ENCODE measurements at regions not wholly inside any gene's neighbourhood (a gene's known extent, or its start where the extent isn't known, plus 50 kb on each side); places are given as distances from the start of the nearest gene placed in this dataset.

DNA sequence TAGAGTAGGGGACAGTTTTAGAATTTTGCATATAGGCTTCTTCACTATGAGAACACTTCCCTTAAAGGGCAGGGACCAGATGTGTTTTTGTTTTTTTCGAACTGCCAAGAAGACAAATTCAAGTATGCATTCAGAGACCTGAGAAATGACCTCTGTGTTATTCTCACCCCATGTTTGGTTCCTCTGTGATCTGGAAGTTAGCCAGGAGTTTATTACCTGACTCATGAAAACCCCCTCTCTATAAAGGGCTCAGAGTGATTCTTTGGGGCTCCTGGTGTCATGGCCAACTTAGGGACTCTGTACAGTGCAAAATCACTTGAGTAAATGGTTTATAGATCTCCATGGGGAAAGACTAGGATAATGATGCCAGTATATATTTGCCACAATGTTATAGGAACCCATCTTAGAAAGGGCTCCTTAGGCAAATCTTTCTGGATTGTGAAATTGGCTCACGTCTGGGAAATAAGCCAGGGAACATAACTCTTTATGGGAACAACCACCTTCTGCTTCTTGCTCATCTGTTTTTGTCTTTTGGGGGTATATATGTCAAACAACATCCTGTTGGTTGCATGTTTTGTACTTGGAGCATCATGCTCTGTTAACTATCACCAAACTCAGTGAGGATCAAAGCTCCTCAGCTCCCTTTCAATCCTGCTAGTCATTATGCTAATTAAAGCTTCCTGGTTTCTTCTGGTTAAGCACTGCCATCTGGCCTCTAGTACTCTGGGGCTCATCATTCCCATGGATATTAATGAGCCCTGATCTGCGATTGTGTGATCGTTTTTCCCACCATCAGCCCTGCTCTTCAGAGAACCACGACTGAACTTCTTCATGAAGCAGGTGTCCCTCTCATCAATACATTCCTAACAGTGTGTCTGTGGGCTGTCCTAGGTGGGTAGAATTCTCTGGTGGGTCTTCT lies 173.4 kb upstream of the CDH12 start:
- H3K27ac Mint-ChIP-seq = no peak overlapping the region
- H3K27me3 Mint-ChIP-seq = no peaks in the 10 kb centered on the region
- H3K4me1 Mint-ChIP-seq = no peaks in the 10 kb centered on the region
- ATAC-seq (no peak), DNase-seq (no peak)
- H3K9me3 Mint-ChIP-seq = no peaks in the 10 kb centered on the region
- no peak overlapping the region for H3K4me3 Mint-ChIP-seq

- ATAC-seq (no peak), DNase-seq (no peak)
- Mint-ChIP-seq H3K27ac (no peak overlapping the region), H3K4me1 (no peaks in the 10 kb centered on the region), H3K9me3 (no peaks in the 10 kb centered on the region), H3K4me3 (no peak overlapping the region), H3K27me3 (no peaks in the 10 kb centered on the region)
Observed at GRCh38 chr5:23025629-23026233, 172.6 kb upstream of the CDH12 start.

GRCh38 chr5:23024470-23024869 lies 171.3 kb upstream of the CDH12 start:
- no peak overlapping the region for H3K27ac Mint-ChIP-seq
- no peak overlapping the region for H3K4me3 Mint-ChIP-seq
- H3K9me3 Mint-ChIP-seq = no peaks in the 10 kb centered on the region
- no peaks in the 10 kb centered on the region for H3K27me3 Mint-ChIP-seq
- DNase-seq (no peak), ATAC-seq (no peak)
- H3K4me1 Mint-ChIP-seq = no peaks in the 10 kb centered on the region

GRCh38 chr5:23014825-23015224 lies 161.7 kb upstream of the CDH12 start:
- Mint-ChIP-seq H3K27me3 (no peaks in the 10 kb centered on the region), H3K27ac (no peak overlapping the region), H3K9me3 (no peaks in the 10 kb centered on the region), H3K4me1 (no peaks in the 10 kb centered on the region), H3K4me3 (no peak overlapping the region)
- DNase-seq (no peak), ATAC-seq (no peak)

GRCh38 chr5:23014266-23014665 lies 161.1 kb upstream of the CDH12 start:
- Mint-ChIP-seq H3K9me3 (no peaks in the 10 kb centered on the region), H3K4me1 (no peaks in the 10 kb centered on the region), H3K4me3 (no peak overlapping the region), H3K27ac (no peak overlapping the region), H3K27me3 (no peaks in the 10 kb centered on the region)
- no peak for DNase-seq
- ATAC-seq = no peak

DNA sequence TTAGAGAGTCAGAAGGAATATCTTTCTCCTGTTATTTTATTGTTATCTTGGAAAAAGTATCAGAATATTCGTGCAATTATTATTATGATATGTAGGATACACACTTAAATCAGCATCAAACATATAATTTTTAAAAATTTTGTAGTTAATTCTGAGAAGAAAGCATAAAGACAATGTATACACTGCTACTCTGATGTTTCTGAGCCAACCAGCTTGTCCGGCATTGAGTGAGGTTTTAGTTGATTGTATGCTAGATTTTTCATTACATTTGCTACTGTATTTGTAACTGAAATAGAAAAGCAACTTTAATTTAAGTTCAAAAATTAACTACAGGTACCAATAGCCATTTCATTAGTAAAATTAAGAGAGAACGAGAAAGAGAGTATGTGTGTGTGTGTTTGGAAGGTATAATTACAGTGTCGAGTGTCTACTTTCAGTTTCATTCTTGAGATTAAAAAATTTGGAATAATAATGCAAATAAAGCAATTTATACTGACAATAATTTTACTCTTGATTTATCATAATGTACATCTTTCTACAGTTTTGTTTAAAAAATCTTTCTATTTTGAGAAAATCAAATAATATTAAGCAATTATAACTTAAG lies 160.4 kb upstream of the CDH12 start:
- ATAC-seq (no peak), DNase-seq (no peak)
- H3K4me1 Mint-ChIP-seq = no peaks in the 10 kb centered on the region
- H3K9me3 Mint-ChIP-seq = no peaks in the 10 kb centered on the region
- peak overlapping the region; percentile 75 to 79 for H3K4me3 Mint-ChIP-seq
- no peaks in the 10 kb centered on the region for H3K27me3 Mint-ChIP-seq
- H3K27ac Mint-ChIP-seq = no peak overlapping the region

DNA sequence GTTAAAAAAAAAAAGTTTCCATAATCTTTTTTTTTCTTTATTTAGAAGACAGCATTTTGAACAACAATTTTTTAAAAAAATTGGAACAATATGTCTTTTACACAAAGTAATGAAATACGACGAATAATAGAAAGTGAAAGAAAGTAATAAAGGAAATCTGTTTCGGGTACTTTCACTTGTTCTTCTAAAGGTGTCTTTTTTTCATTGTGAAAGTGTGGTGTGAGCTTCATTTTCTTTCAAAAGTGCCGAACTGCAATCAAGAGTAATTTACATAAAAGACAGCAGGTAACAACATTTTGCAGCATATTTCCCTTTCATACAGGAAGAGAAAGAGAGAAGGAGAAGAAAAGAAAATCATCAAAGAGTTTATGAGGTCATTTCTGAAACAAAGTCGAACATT lies 159.7 kb upstream of the CDH12 start:
- no peak overlapping the region for H3K27ac Mint-ChIP-seq
- H3K4me3 Mint-ChIP-seq = peak overlapping the region; percentile 64 to 65
- no peaks in the 10 kb centered on the region for H3K27me3 Mint-ChIP-seq
- no peaks in the 10 kb centered on the region for H3K4me1 Mint-ChIP-seq
- ATAC-seq (no peak), DNase-seq (no peak)
- H3K9me3 Mint-ChIP-seq = no peaks in the 10 kb centered on the region

DNA sequence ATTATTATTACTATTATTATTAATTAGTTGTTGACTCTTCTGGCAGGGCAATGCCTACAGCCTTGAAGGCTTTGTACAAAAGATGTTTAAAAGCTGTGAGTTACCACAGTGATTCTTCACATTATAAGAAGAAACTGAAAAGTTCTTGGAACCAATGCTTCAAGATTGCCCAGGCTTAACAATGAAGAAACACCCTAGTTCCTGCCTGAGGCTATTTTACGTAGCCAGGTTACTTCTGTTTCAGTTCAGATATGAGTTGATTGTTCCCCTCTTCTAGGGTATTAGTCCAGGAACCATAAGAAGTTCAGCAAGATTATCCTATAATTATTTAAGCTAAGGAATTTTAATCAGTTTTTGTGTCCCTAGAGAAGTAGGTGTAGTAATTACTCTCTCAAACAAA lies 154.6 kb upstream of the CDH12 start:
- Mint-ChIP-seq H3K4me3 (no peak overlapping the region), H3K27ac (no peak overlapping the region), H3K27me3 (no peaks in the 10 kb centered on the region), H3K9me3 (no peaks in the 10 kb centered on the region), H3K4me1 (no peaks in the 10 kb centered on the region)
- DNase-seq (no peak), ATAC-seq (no peak)

- H3K27me3 Mint-ChIP-seq = no peaks in the 10 kb centered on the region
- ATAC-seq = no peak
- H3K4me3 Mint-ChIP-seq = no peak overlapping the region
- H3K27ac Mint-ChIP-seq = no peak overlapping the region
- no peaks in the 10 kb centered on the region for H3K9me3 Mint-ChIP-seq
- H3K4me1 Mint-ChIP-seq = no peaks in the 10 kb centered on the region
- no peak for DNase-seq
Observed at GRCh38 chr5:23007236-23007635, 154.1 kb upstream of the CDH12 start.

- ATAC-seq = no peak
- H3K9me3 Mint-ChIP-seq = peaks cover 0 to 4% of the 10 kb centered on the region in 2 donors
- H3K27me3 Mint-ChIP-seq = no peaks in the 10 kb centered on the region
- no peak overlapping the region for H3K27ac Mint-ChIP-seq
- DNase-seq = no peak
- H3K4me3 Mint-ChIP-seq = no peak overlapping the region
- no peaks in the 10 kb centered on the region for H3K4me1 Mint-ChIP-seq
Observed at GRCh38 chr5:23001120-23001519, 148.0 kb upstream of the CDH12 start.

GRCh38 chr5:22998774-22999173 lies 145.6 kb upstream of the CDH12 start:
- no peak overlapping the region for H3K4me3 Mint-ChIP-seq
- ATAC-seq = no peak
- no peak overlapping the region for H3K27ac Mint-ChIP-seq
- H3K9me3 Mint-ChIP-seq = peaks cover 0 to 4% of the 10 kb centered on the region in 2 donors
- H3K27me3 Mint-ChIP-seq = no peaks in the 10 kb centered on the region
- H3K4me1 Mint-ChIP-seq = no peaks in the 10 kb centered on the region
- DNase-seq = no peak

DNA sequence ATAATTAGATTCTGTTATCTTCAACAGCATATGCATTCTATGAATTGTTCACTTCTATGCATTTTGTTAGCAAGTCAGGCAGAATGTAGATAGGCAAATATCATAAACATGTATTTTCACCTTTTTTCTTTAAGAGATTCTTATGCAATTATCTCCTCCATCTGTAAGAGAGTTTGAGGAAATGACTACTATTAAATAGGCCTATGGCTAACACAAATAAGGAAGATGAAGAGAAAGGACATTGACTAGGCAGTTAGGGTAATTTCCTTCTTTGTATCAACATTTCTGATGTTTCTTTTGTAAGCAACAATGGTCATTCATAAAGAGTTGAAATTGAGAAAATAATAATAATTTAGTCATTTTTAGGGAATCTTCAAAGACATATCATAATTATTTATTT lies 145.2 kb upstream of the CDH12 start:
- DNase-seq (no peak), ATAC-seq (no peak)
- Mint-ChIP-seq H3K9me3 (peaks cover 0 to 4% of the 10 kb centered on the region in 2 donors), H3K4me1 (no peaks in the 10 kb centered on the region), H3K27ac (no peak overlapping the region), H3K4me3 (no peak overlapping the region), H3K27me3 (no peaks in the 10 kb centered on the region)

DNA sequence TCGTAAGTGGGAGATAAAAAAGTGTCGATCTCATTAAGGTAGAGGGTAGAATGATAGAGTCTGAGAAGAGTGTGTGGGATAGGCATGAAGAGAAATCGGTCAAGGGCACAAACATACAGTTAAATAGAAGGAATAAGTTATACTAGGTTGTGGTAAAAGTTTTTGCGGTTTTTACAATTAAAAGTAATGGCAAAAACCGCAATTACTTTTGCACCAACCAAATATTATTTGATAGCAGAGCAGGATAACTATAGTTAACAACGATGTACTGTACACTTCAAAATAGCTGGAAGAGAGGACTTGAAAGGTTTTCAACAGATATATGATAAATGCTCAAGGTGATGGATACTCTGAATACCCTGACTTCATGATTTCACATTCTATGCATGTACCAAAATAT lies 135.8 kb upstream of the CDH12 start:
- DNase-seq (no peak), ATAC-seq (no peak)
- Mint-ChIP-seq H3K27ac (no peak overlapping the region), H3K4me1 (no peaks in the 10 kb centered on the region), H3K9me3 (peaks cover 5 to 7% of the 10 kb centered on the region in 2 donors), H3K4me3 (no peak overlapping the region), H3K27me3 (no peaks in the 10 kb centered on the region)

- DNase-seq (no peak), ATAC-seq (no peak)
- Mint-ChIP-seq H3K4me3 (no peak overlapping the region), H3K9me3 (peaks cover 0 to 5% of the 10 kb centered on the region in 2 donors), H3K27ac (no peak overlapping the region), H3K27me3 (no peaks in the 10 kb centered on the region), H3K4me1 (no peaks in the 10 kb centered on the region)
Observed at GRCh38 chr5:22986281-22986680, 133.1 kb upstream of the CDH12 start.

- no peak overlapping the region for H3K27ac Mint-ChIP-seq
- peaks cover 0 to 5% of the 10 kb centered on the region in 2 donors for H3K9me3 Mint-ChIP-seq
- H3K27me3 Mint-ChIP-seq = no peaks in the 10 kb centered on the region
- ATAC-seq (no peak), DNase-seq (no peak)
- no peak overlapping the region for H3K4me3 Mint-ChIP-seq
- no peaks in the 10 kb centered on the region for H3K4me1 Mint-ChIP-seq
Observed at GRCh38 chr5:22985446-22985845, 132.3 kb upstream of the CDH12 start.

- Mint-ChIP-seq H3K27ac (no peak overlapping the region), H3K4me3 (no peak overlapping the region), H3K4me1 (no peaks in the 10 kb centered on the region), H3K27me3 (no peaks in the 10 kb centered on the region), H3K9me3 (peaks cover 21 to 26% of the 10 kb centered on the region in 2 donors)
- ATAC-seq = no peak
- DNase-seq = no peak
Observed at GRCh38 chr5:22970956-22971618, 117.9 kb upstream of the CDH12 start.

All from stimulated activated naive CD8-positive, alpha-beta T cell treated with anti-CD3 and anti-CD28 coated beads, Interleukin-15, amount 100 ng/mL, for 72 hours (primary cell).